GM18498 (cell line): ENCODE measurements at regions not wholly inside any gene's neighbourhood (a gene's known extent, or its start where the extent isn't known, plus 50 kb on each side); places are given as distances from the start of the nearest gene placed in this dataset.
"Not testable (repeated sequence)": the region's sequence is repeated elsewhere in the genome, so short reads cannot be mapped to it uniquely, and the experiment has no call there.

ENCODE experiments used
- ATAC-seq: cut with Tn5 transposase; IDR thresholded peaks from one replicate; pipeline ENCODE4 v1.9.1; 2021; ENCODE audit warnings: mild to moderate bottlenecking, moderate library complexity; ENCODE audit not compliant: unreplicated experiment

DNA sequence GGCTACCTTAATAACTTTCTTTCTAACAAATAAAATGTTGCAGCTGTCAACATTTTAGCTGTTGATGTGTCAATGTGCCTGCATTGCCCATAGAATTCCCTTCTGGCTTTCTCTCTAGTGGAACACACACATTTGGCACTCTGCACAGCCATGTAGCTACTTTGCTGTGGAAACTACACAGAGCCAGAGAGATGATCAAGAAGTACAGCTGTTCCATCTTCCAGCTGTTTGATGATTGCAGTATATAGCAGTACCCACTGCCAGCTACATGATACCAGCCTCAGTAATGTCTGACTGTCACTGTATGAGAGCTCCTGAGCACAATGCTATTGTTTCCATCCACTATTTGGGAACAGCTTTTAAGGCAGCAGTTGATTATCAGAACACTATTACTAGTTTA lies 843.0 kb downstream of the PCDH17 start:
- ATAC-seq, result no peak

- no peak for ATAC-seq
Observed at GRCh38 chr13:58476206-58476918, 844.8 kb downstream of the PCDH17 start.

DNA sequence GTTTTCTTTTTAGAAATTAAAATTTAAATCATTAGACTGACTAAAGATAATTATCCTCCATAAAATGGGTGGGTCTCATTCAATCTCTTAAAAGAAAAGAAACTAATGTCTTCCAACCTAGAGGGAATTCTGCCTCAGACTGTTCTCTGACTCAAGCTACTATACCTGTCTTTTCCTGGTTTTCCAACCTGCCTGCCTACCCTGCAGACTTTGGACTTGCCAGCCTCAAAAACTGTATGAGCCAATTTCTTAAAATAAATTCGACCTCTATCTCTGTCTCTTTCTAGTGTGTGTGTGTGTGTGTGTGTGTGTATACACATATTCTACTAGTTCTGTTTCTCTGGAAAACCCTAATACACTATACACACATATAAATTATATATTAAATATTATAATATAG lies 847.3 kb downstream of the PCDH17 start:
- no peak for ATAC-seq

DNA sequence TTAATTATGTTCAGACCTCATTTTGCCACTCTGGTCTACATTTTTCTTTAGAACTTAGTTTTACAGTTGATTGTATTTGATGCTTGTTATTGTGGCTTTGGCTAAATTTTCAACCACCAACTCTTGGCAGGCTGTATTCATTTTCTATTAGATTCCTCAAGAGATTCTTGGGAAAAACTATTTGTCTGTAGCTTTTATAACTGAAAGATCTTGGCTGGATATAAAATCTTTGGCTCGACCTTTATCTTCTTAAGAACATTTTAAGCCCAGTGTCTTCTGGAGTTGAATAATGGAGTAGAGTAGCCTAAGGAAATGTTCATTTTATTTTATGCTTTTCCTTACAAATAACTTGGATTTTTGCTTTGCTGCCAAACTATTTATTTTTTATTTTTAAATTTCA lies 848.5 kb downstream of the PCDH17 start:
- ATAC-seq, result no peak

DNA sequence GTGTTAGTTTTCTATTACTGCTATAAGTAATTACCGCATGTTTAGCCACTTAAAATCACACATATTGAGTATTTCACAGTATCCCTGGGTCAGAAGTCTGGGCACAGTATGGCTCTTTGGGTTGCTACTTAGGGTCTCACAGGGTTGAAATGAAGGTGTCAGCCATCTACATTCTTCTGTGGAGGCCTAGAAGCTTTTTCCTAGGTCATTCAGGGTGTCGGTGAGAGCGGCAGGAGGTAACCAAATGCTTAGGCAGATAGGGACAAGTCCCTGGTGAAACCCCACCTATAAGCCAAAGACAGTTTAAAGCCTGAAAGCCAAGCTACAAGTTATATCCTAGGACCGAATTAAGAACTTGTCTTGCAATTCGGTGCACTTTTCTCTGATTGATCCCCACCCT lies 856.7 kb downstream of the PCDH17 start:
- no peak for ATAC-seq

DNA sequence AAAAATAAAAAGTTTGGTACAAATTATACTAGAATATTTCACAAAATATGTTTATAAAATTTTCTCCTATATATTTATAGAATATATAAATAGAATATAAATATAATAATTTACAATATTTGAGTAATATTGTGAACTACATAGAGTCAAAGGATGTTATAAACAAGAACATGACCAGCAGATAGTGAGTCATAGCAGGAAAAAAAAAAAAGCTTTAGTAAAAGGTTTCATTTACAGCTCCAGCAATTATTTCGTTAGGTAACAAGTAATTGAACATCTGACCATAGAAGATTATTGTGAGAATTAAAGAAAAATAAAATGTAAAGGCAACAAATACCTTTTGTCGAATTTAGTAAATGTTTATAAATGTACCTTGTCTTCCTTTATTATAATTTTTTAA lies 864.1 kb downstream of the PCDH17 start:
- ATAC-seq, result no peak

DNA sequence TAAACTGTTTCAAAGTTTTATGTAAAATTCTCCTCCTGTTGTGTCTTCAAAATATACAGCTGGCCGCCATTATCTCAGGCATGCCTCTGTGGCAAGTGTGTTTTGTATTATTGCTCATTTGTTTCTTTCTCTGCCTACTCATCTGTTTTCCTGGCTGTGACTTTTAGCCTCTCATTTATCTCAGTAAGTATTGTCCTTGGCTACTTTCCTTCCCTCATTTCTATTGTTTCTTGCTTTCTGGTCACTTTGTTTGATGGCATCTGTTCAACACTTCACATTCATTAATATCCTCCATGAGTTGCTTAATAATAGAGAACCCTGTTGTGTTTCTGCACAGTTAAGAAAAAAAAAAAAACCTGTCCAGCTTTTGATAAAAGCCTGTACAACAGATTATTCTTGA lies 869.4 kb downstream of the PCDH17 start:
- ATAC-seq, result no peak

DNA sequence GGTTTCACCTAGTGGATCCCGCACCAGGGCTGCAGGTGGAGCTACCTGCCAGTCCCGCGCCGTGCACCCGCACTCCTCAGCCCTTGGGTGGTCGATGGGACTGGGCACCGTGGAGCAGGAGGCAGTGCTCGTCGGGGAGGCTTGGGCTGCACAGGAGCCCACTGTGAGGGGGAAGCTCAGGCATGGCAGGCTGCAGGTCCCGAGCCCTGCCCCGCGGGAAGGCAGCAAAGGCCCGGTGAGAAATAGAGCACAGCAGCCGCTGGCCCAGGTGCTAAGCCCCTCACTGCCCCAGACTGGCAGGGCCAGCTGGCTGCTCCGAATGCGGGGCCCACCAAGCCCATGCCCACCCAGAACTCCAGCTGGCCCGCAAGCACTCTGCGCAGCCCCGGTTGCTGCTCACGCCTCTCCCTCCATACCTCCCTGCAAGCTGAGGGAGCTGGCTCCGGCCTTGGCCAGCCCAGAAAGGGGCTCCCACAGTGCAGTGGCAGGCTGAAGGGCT lies 872.7 kb downstream of the PCDH17 start:
- not testable (repeated sequence) for ATAC-seq

- not testable (repeated sequence) for ATAC-seq
Observed at GRCh38 chr13:58505262-58505920, 873.8 kb downstream of the PCDH17 start.

GRCh38 chr13:58528351-58528750 lies 896.8 kb downstream of the PCDH17 start:
- ATAC-seq, result no peak

- no peak for ATAC-seq
Observed at GRCh38 chr13:58531614-58532013, 900.1 kb downstream of the PCDH17 start.

DNA sequence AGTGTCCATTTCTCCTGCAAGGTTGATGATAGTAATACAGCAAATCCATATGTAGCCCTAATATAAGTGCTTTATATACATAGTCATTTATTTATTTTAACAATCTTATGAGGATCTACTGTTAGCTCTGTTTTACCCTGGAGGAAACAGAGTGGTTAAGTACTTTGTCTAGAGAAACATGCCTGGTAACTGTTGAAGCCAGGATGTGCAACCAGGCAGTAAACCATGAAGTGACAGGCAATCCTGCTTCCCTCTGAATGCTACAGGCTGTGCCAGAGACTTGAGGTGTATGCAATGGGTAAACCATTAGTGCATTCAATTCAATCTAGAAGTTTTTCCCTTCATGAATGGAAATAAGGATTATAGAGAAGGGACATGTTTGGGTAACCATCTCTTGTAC lies 911.0 kb downstream of the PCDH17 start:
- ATAC-seq, result no peak

DNA sequence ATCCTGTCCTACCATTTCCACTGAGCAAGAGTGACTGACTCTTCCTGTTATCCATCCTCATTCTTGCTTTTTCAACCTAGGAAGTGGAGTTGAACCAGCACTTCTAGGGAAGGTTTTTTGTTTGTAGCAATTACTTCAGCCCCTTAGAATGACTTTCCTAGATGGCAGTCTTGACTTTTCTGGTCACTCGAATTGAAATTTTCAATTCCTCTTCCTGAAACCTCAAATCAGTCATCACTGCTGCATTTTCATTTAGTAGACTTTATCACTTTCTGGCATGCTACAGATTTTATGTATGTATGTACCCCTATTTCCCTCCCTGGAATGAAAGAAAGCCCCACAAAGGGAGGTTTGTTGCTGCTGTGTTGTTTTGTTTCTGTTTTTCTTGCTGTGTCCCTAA lies 915.9 kb downstream of the PCDH17 start:
- no peak for ATAC-seq

DNA sequence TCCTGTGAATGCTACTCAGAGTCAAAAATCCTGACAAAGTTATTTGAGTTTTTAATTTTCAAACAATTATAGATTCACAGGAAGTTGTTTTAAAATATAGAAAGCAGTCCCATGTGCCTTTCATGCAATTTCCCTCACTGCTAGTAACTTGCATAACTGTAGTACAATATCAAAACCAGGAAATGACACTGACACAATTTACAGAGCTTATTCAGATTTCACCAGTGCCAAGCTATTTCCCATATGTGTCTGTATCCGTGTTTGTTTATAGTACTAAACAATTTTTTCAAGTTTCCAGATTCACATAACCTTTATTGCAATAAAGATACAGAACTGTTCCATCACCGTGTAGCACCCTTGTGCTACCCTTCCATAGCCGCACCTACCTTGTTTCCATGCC lies 934.6 kb downstream of the PCDH17 start:
- ATAC-seq, result no peak

DNA sequence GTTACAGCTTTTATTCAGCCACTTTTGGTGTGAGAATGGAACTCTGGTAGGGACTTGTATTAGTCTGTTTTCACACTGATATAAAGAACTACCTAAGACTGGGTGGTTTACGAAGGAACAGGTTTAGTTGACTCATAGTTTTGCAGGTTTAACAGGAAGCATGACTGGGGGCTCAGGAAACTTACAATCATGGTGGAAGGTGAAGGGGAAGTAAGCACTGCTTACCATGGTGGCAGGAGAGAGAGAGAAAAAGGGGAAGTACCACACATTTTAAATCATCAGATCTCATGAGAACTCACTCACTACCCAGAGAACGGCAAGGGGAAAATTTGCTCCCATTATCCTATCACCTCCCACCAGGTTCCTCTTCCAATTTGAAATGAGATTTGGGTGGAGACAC lies 942.2 kb downstream of the PCDH17 start:
- no peak for ATAC-seq

GRCh38 chr13:58574791-58575190 lies 943.2 kb downstream of the PCDH17 start:
- no peak for ATAC-seq

GRCh38 chr13:58579468-58579867 lies 947.9 kb downstream of the PCDH17 start:
- no peak for ATAC-seq

- no peak for ATAC-seq
Observed at GRCh38 chr13:58583966-58584365, 952.4 kb downstream of the PCDH17 start.

GRCh38 chr13:58584610-58585009 lies 953.1 kb downstream of the PCDH17 start:
- ATAC-seq, result no peak

GRCh38 chr13:58587183-58587582 lies 955.6 kb downstream of the PCDH17 start:
- peak; percentile 94 for ATAC-seq

DNA sequence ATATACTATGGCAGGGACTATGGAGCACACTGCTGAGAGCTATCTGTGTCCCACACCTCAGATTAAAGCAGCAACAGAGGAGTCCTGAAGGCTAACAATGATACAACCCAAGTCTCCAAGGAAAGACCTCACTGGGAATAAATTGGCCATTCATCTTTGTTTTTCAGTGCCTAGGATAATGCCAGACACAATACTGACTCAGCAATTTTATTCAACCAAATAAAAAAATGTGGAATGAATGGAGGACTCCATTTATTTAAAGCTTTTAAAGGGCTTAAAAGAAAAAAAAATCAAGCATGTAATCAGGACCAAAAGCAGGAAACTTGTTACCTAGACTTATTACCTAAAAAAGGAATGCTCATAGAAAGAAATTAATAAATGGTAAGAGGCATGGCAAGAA lies 960.5 kb downstream of the PCDH17 start:
- no peak for ATAC-seq

GRCh38 chr13:58592786-58593185 lies 961.2 kb downstream of the PCDH17 start:
- no peak for ATAC-seq
